ENCODE measurements at regions not wholly inside any gene's neighbourhood (a gene's known extent, or its start where the extent isn't known, plus 50 kb on each side); places are given as distances from the start of the nearest gene placed in this dataset.
"Not testable (repeated sequence)": the region's sequence is repeated elsewhere in the genome, so short reads cannot be mapped to it uniquely, and the experiment has no call there.

DNA sequence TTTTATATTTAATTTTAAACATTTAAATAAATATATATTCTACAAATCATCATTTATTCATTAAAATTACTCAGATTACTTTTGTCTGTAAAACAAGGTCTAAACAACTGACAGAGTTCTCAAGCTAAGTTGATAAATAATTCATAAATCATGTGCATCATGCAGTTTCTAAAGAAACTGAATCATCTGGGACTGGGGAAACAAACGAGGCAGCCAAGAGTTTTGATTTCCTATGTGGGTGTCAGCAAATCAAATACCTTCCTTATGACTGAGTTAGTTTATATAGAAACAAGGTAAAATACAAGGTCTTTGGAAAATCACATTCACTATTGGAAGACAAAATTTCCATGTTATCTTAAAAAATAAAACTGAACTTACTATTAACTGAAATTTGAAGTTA, 149.9 kb upstream of the BEND6 start:
- DNase-seq (ENCODE audit: low read depth in 2 of 2): no peak

DNA sequence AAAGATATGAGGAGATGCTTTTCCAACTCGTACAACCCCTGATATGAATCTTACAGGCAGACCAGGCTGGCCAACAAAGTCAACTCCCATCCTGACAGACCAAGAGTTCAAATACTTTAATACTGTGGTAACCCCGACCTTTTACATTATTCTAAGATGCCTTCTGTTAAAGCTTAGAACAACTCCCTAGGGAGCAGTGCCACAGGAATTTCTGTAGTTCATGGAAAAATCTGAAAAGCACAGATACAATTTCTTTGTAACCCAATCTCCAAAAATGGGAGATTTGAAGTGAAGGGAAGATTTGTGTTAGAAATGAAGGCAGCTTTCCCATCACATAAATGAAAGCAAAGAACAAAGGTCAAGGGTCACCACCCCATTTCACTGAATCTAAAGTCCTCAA, 151.3 kb upstream of the BEND6 start:
- DNase-seq (ENCODE audit: low read depth in 2 of 2): no peak

DNA sequence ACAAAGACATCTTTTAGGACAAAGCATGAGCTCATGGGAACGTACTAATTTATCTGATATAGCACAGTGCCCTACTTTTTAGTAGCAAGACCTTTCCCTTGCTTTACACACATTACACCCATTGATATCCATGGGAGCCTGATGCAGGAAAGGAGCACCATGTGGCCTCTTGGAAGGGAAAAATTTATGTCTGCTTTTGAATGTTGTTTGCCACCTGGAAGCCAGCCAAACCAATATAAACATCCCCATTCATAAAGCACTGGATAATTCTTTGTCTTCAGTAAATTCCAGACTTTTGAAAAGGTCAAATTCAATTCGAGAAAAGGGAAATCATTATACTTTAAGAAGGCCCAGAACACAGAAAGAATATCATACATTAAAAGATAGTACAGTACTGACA, 152.3 kb upstream of the BEND6 start:
- no peak for DNase-seq (ENCODE audit: low read depth in 2 of 2)

DNA sequence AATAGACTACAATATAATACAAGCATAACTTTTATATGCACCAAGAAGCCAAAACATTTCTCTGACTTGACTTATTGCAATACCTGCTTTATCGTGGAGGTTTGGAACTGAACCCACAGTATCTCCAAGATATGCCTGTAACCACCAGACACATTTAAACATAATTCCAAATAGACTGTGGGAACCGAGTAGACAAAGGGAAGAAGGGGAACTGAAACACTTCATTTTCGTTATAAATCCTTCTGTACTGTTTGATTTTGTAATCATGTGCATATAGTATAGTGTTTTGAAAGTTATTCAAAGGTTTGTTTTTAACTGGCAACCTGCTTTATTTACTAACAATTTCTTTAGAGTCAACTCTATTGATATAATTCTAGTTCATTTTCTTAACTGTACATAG, 154.9 kb upstream of the BEND6 start:
- DNase-seq (ENCODE audit: low read depth in 2 of 2): no peak

DNA sequence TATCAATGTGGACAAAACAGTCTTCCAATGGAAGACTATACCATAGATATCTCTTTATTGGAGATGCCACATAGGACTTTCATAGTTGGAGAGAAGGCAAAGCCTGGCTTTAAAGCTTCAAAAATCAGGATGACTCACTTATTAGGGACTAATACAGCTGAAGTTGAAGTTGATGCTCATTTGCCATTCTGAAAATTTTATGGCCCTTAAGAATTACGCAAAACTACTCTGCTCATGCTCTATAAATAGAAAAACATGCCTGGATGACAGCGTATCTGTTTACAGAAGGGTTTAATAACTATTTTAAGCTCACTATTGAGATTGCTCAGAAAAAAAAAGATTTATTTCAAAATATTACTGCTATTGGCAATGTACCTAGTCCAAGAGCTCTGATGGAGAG, 155.5 kb upstream of the DST start:
- no peak for DNase-seq (ENCODE audit: low read depth in 2 of 2)

DNA sequence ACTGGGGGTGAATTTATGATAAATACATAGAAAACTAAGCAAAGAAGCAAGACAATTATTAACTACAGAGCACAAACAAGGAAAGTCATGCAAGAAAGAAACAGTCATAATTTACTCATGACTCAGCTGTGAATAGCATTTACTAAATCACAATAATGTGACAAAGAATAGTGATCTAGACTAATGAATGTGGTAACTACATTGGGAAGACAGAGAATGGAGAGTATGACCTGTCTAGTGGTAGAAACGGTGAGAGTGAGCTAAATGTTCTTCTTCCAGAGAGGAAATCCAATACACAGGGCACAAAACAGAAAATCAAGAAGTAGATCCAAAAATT, 153.5 kb upstream of the DST start:
- no peak for DNase-seq (ENCODE audit: low read depth in 2 of 2)

DNA sequence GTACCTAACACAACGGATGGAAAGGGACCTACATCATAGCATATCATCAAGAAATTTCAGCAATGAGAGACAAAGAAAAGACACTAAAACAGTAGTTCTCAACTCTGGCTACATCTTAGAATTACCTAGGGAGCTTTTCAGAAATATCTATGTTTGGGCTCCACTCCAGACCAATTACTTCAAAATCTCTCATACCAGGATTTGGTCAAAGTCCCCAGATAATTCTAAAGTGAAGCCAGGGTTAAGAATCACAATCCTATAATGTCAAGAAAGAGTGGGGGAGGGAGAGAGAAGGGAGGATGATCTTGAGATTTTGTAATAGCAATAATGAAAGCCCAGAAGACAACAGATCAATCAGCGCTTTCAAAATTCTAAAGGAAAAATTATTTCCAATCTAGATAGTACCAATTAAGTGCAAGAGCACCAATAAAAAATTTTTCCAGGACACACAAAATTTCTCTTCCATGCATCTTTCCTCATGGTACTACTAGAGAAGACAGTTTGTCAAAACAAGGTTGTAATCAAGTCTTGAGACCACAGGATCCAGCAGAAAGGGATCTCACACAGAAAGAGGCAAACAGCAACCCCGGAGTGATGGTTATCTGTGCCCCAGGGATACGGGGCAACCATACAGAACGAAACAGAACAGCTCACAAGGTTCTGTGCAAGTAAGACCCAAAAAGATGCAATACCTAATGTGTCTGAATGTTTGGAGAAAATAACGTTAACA, 152.9 kb upstream of the DST start:
- no peak for DNase-seq (ENCODE audit: low read depth in 2 of 2)

DNA sequence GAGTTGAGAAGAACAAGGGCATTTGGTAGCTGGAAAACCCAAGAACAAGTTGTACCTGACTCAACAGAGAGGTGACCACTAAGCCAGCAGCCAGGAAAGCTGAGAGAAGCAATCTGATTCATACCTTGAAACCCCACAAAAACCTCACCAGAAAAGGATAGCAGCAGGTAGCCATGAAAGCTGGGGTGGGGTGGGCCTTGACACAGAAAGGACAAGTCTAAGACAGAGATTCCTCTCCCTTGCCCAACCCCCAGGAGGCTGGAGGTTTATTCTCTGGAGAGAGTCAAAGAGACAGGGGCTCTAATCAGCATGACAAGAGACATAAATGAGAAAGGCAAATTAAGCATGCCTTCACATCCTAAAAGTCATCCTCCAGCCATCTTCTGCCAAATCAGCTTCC, 151.7 kb upstream of the DST start:
- no peak for DNase-seq (ENCODE audit: low read depth in 2 of 2)

DNA sequence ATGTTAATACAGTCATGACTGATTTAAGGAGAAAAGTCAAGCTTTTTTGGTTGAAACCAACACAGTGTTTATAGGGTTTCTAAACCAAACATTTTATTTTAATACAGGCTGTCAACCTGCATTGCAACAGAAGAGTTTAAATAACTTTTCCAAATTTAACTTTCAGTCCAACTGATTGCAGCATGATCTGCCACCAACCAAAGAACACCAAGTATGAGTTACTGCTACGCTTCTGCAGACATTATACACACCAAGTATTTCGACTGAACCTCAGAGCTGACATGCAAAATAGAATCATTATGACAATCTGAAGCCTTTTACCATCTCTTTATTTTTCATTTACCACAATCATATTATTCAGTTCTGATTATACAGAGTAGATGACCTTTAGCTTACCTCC, 151.2 kb upstream of the DST start:
- DNase-seq (ENCODE audit: low read depth in 2 of 2): no peak

DNA sequence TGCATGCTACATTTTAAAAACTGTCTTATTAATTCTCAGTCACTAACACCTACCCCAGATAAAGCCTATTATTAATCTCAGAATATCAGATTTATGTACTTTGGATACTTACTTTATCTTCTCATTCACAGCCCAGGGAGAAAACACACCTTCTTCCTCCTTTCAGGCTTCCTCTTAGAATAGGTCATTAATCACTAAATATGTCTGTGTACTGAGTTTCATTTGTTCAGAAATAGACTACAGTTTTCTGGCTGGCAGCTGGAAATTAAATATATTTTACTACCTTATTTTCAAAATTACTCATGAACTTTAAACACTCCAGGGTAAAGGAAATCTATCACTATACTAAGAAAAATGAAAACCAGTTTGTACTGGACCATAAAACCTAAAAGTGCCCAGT, 147.7 kb upstream of the DST start:
- no peak for DNase-seq (ENCODE audit: low read depth in 2 of 2)

DNA sequence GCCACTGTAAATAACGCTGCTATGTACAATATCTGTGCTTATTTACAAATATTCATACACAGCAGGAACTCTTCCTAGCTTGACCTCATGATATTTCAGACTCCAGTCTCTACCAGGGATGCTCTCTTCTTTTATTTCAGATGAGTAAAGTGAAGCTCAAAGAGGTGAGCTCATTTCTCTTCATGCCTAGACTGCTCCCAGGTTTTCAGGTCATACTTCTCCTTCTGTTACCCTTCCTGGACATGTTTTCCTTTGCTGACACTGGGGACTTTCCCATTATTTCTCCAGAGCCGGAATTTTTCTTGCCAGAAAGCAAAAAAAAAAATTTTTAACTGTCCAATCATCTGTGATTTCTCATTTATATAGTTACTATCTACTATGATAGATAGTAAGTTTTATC, 147.2 kb upstream of the DST start:
- DNase-seq (ENCODE audit: low read depth in 2 of 2): no peak

DNA sequence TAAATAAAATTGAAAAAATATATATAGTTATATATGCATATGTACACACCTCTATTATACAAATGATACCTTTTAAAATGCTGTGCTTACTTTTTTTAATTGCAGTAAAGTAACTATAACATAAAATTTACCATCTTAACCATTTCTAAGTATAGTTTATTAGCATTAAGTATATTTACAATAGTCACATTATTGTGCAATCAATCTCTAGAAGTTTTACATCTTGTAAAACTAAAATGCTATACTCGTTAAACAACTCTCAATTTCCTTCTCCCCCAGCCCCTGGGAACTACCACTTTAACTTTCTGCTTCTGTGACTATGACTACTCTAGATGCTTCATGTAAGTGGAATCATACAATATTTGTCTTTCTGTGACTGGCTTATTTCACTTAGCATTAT, 146.7 kb upstream of the DST start:
- no peak for DNase-seq (ENCODE audit: low read depth in 2 of 2)

DNA sequence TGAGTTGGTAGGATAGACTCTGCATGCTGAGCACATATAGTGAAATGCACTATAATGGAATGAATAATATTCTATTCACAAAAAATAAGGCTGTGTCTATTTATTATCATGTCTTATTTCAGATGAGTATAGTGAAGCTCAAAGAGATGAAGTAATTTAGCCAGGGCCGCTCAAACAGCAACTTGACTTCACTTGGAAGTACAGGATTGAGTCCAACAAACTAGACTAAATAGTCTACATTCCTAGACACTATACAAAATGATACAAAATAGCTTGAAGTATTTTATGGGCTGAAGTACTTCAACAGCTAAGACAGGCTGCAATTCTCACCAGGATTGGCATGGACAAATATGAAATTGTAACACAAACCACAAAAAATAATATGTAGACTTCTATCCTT, 144.5 kb upstream of the DST start:
- no peak for DNase-seq (ENCODE audit: low read depth in 2 of 2)

DNA sequence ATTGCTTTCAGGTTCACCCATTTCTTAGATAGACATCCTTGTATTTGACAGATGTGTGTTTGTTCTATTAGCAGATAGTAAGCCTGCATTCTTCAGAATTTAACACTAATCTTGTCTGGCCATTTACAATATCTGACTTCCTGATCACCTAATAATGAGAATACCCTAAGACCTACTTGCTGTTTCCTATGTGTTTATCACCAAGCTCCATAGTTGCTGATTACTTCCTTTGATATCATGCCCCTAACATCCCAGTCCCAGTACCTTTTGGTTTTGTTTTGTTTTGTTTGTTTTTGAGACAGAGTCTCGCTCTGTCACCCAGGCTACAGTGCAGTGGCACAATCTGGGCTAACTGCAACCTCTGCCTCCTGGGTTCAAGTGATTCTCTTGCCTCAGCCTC, 143.6 kb upstream of the DST start:
- no peak for DNase-seq (ENCODE audit: low read depth in 2 of 2)

DNA sequence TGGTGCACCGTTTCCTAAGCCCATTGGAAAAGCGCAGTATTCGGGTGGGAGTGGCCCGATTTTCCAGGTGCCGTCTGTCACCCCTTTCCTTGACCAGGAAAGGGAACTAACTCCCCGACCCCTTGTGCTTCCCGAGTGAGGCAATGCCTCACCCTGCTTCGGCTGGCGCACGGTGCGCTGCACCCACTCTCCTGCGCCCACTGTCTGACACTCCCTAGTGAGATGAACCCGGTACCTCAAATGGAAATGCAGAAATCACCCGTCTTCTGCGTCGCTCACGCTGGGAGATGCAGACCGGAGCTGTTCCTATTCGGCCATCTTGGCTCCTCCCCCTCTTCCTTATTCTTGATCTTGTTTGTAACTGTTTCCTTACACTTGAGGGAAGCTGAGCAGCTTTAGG, 142.8 kb upstream of the DST start:
- not testable (repeated sequence) for DNase-seq (ENCODE audit: low read depth in 2 of 2)

DNA sequence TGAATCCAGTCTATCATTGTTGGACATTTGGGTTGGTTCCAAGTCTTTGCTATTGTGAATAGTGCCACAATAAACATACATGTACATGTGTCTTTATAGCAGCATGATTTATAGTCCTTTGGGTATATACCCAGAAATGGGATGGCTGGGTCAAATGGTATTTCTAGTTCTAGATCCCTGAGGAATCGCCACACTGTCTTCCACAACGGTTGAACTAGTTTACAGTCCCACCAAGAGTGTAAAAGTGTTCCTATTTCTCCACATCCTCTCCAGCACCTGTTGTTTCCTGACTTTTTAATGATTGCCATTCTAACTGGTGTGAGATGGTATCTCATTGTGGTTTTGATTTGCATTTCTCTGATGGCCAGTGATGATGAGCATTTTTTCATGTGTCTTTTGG, 137.4 kb upstream of the DST start:
- not testable (repeated sequence) for DNase-seq (ENCODE audit: low read depth in 2 of 2)

DNA sequence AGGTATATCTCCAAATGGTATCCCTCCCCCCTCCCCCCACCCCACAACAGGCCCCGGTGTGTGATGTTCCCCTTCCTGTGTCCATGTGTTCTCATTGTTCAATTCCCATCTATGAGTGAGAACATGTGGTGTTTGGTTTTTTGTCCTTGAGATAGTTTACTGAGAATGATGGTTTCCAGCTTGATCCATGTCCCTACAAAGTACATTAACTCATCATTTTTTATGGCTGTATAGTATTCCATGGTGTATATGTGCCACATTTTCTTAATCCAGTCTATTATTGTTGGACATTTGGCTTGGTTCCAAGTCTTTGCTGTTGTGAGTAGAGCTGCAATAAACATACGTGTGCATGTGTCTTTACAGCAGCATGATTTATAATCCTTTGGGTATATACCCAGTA, 135.8 kb upstream of the DST start:
- DNase-seq (ENCODE audit: low read depth in 2 of 2): not testable (repeated sequence)

DNA sequence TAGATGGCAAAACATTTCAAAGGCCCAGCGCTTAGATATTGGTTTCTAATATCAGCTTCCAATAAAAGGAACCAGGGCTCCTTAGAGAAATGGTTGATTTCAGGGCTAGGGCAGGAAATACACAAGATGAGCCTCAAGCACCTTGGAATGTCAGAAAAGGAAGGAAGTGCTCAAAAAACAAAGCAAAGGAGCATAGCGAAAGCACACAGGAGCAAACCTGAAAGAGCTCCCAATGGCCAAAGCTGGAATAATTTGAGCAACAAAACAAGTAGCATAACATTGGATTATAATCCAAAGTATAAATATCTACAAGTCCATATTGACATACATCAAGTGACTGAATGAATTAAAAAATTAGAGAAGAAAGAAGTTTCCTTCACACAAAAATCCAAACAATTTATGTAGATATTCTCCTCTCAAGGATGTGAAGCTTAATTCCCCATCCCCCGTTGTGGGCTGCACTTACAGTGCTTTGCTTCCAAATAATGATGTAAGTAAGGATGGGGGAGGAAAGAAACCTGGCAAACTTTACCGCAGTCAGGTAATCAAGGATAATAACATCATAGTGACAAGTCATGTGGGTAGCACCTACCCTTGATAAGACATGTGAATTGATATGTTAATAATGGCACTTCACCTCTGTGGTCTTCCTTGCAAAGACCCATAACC, 132.9 kb upstream of the DST start:
- DNase-seq (ENCODE audit: low read depth in 2 of 2): no peak

DNA sequence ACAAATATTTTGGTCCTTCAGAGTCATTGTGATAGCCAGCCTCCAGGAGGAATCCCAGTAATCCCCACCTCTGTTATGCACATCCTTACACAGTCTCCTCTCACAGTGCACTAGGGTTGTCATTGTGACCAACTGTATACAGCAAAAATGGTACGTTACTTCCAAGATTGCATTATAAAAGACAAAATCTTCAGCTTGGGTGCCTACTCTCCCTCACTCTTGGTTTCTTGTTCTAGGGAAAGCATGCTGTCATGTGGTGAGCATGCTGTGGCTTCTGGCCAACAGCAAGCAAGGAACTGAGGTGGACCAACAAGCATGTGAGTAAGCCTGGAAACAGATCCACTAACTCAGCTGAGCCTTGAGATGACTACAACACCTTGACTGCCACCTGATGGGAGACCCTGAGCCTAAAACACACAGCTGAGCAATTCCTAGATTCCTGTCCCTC, 130.1 kb upstream of the DST start:
- no peak for DNase-seq (ENCODE audit: low read depth in 2 of 2)

DNA sequence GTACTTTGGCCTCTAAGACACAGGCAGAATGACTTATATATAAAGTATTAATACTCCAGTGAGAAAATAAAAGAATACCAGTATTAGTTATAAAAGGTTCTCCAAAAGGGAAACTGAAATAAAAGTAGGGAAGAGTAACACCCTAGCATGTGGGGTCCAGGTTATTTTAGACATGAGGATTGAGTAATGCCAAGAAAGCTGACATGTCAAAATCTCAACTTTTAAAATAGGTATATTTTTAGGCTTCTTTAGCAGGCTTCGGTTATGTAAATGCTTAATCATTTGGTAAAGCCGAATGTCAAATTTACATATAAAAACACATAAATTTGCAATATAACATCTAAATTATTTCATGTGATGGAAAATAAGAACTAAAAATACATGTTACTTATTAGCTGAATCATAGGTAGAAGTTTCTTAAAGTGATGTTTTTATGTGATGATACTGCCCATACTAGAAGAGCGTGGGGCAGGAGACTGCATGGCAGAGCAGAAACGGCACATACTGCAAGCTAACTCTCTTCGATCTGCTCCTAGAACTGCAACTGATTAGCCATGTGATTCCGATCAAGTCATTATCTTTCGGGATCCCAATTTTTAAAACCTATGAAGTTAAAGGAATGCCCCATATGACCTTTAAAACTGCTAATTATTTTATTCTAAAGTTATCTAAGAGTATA, 129.4 kb upstream of the DST start:
- no peak for DNase-seq (ENCODE audit: low read depth in 2 of 2)

DNA sequence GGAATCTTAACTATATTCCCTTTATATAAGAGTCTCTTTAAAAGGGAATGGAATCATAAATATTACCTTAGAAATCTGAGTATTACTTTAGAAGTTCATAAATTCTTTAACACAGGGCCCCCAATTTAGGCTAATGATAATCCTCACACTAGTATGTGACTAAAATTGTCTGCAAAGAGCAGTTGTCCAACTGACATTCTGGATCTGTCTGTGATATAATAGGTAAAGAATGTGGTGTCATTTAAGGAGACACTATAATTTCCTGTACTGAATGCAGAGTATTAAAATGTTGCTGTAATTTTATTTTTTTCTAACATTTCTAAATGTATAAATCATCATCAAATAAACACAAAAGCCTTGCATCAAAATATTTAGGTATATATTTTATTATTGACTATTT, 128.5 kb upstream of the DST start:
- no peak for DNase-seq (ENCODE audit: low read depth in 2 of 2)

DNA sequence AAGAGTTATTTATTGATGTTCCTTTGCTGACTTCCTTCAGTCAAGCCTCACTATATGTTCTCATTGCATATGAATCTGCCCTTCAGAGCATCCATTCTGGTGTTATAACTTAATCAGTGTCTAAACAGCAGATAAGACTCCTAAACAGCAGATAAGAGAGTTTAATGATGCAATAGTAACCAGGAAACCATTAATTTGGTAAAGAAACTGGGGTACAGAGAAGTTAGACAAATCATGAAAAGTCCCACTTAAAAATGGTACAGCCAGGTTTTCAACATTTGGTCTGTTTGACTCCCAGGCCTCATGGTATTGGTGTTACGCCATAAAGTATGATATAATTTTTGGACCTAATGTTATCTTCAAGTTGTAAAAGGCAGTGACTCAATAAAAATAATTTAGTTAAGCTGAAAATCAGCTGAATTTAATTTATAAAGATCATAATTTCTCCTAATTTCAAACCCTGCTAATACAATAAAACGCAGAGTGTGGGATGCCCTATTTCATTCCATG, 127.4 kb upstream of the DST start:
- no peak for DNase-seq (ENCODE audit: low read depth in 2 of 2)

DNA sequence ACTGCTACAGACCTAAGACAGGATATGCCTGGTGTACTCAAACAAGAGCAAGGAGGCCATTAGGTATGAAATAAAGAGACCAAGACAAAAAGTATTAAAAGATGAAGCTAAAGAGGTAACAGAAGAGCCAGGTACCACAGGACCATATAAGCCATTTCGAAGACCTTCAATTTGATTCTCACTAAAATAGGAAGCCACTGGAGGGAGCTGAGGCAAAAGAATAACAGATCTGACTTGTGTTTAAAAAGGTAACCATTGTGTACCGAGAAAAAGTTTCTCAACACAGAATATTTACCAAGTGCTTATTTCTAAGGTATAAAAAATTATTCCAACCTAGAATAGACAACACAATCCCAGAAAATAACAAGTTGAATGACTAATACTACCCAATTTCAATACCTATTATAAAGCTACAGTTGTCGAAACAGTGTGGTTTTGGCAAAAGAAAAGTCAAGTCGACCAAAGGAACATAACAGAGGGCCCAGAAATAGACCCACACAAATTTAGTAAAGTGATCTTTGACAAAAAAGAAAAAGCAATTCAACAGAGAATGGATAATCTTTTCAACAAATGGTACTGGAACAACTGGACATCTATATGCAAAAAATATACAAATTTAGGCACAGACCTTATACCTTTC, 125.3 kb upstream of the DST start:
- no peak for DNase-seq (ENCODE audit: low read depth in 2 of 2)

All from stimulated activated CD8-positive, alpha-beta memory T cell treated with anti-CD3 and anti-CD28 coated beads, Interleukin-15, amount 100 ng/mL, for 4 hours (primary cell).